ENCODE measurements at regions not wholly inside any gene's neighbourhood (a gene's known extent, or its start where the extent isn't known, plus 50 kb on each side); places are given as distances from the start of the nearest gene placed in this dataset.

GRCh38 chr3:118577055-118577777 lies 457.4 kb downstream of the IGSF11 start:
- no peak for TF ChIP-seq CTCF (conservative IDR thresholded peaks at IDR 0.05)
- H3K9me3 Mint-ChIP-seq: peaks cover 4% of the 10 kb centered on the region
- Histone ChIP-seq H3K4me1 (ENCODE audit: control insufficient read depth, insufficient read depth, low read length) (no peaks in the 10 kb centered on the region), H3K9me3 (ENCODE audit: control insufficient read depth, low read length) (peaks cover 5% of the 10 kb centered on the region), H3K9ac (ENCODE audit: extremely low read depth, low read length, poor library complexity, severe bottlenecking) (no peak overlapping the region), H3K4me3 (ENCODE audit: low read length) (no peak overlapping the region), H3K27ac (ENCODE audit: low read depth, low read length) (no peak overlapping the region), H3K36me3 (ENCODE audit: control insufficient read depth, insufficient read depth, low read length) (peaks cover 28% of the 10 kb centered on the region), H3K27me3 (ENCODE audit: control insufficient read depth, insufficient read depth, low read length, poor library complexity, severe bottlenecking) (no peaks in the 10 kb centered on the region)
- no peaks in the 10 kb centered on the region for H3K27me3 Mint-ChIP-seq (ENCODE audit: insufficient read depth)
- H3K27ac Mint-ChIP-seq: no peak overlapping the region
- no peak for DNase-seq
- 86 to 88% methylated on average over 1 to 3 of the region's 3 CpGs for WGBS, 2 experiments (ENCODE audit: insufficient coverage in 1 of 2, insufficient read length in 1 of 2)
- H3K36me3 Mint-ChIP-seq (ENCODE audit: low read depth): no peaks in the 10 kb centered on the region
- no peak overlapping the region for H3K4me3 Mint-ChIP-seq
- H3K4me1 Mint-ChIP-seq: peaks cover 11% of the 10 kb centered on the region

- no peaks in the 10 kb centered on the region for H3K27me3 Mint-ChIP-seq (ENCODE audit: insufficient read depth)
- TF ChIP-seq CTCF (conservative IDR thresholded peaks at IDR 0.05): no peak
- Histone ChIP-seq H3K27ac (ENCODE audit: low read depth, low read length) (no peak overlapping the region), H3K9ac (ENCODE audit: extremely low read depth, low read length, poor library complexity, severe bottlenecking) (no peak overlapping the region), H3K4me3 (ENCODE audit: low read length) (no peak overlapping the region), H3K9me3 (ENCODE audit: control insufficient read depth, low read length) (no peaks in the 10 kb centered on the region), H3K27me3 (ENCODE audit: control insufficient read depth, insufficient read depth, low read length, poor library complexity, severe bottlenecking) (no peaks in the 10 kb centered on the region), H3K4me1 (ENCODE audit: control insufficient read depth, insufficient read depth, low read length) (no peaks in the 10 kb centered on the region), H3K36me3 (ENCODE audit: control insufficient read depth, insufficient read depth, low read length) (peaks cover 20% of the 10 kb centered on the region)
- H3K4me3 Mint-ChIP-seq: no peak overlapping the region
- 88 to 93% methylated on average over 6 of the region's 6 CpGs for WGBS, 2 experiments (ENCODE audit: insufficient coverage in 1 of 2, insufficient read length in 1 of 2)
- peaks cover 2% of the 10 kb centered on the region for H3K9me3 Mint-ChIP-seq
- H3K36me3 Mint-ChIP-seq (ENCODE audit: low read depth): no peaks in the 10 kb centered on the region
- DNase-seq: no peak
- H3K4me1 Mint-ChIP-seq: peaks cover 11% of the 10 kb centered on the region
- H3K27ac Mint-ChIP-seq: no peak overlapping the region
These were observed 456.1 kb downstream of the IGSF11 start for GRCh38 chr3:118578559-118578958.

- 88 to 92% methylated on average over 1 of the region's 2 CpGs for WGBS, 2 experiments (ENCODE audit: insufficient coverage in 1 of 2, insufficient read length in 1 of 2)
- H3K4me3 ChIP-seq (ENCODE audit: low read length): no peak overlapping the region
- H3K9ac ChIP-seq (ENCODE audit: extremely low read depth, low read length, poor library complexity, severe bottlenecking): no peak overlapping the region
- no peak overlapping the region for H3K27ac ChIP-seq (ENCODE audit: low read depth, low read length)
- H3K36me3 ChIP-seq (ENCODE audit: control insufficient read depth, insufficient read depth, low read length): peaks cover 23% of the 10 kb centered on the region
- Mint-ChIP-seq H3K4me1 (no peaks in the 10 kb centered on the region), H3K36me3 (ENCODE audit: low read depth) (no peaks in the 10 kb centered on the region), H3K27ac (no peak overlapping the region), H3K27me3 (ENCODE audit: insufficient read depth) (no peaks in the 10 kb centered on the region), H3K4me3 (no peak overlapping the region), H3K9me3 (peaks cover 10% of the 10 kb centered on the region)
- H3K4me1 ChIP-seq (ENCODE audit: control insufficient read depth, insufficient read depth, low read length): no peaks in the 10 kb centered on the region
- DNase-seq: no peak
- no peaks in the 10 kb centered on the region for H3K27me3 ChIP-seq (ENCODE audit: control insufficient read depth, insufficient read depth, low read length, poor library complexity, severe bottlenecking)
- peaks cover 13% of the 10 kb centered on the region for H3K9me3 ChIP-seq (ENCODE audit: control insufficient read depth, low read length)
- no peak for TF ChIP-seq CTCF (conservative IDR thresholded peaks at IDR 0.05)
These were observed 447.5 kb downstream of the IGSF11 start for GRCh38 chr3:118587037-118587741.

Measured in endodermal cell (in vitro differentiated cells).